ENCODE measurements at regions not wholly inside any gene's neighbourhood (a gene's known extent, or its start where the extent isn't known, plus 50 kb on each side); places are given as distances from the start of the nearest gene placed in this dataset.

DNA sequence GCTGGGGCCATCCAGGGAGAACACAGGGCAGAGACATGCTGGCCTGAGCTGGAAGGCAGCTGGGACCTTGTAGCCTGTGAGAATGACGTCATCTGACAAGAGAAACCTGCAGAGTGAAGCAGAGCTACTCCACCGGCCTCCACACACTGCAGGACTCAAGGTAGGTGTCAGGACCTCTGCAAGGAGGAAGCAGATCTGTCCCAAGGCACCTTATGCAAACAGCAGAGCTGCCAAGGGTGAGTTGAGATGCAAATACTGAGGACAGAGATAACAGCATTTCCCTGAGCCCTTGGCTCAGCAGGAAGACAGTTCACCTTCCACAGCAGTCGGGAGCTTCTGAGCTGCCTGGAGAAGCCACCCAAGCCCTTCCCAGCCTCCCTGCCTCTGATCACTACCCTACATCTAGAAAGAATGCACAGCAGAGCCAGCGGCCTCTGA, 51.9 kb upstream of the IGSF9B start:
- H3K9me3 Mint-ChIP-seq, result no peaks in the 10 kb centered on the region

DNA sequence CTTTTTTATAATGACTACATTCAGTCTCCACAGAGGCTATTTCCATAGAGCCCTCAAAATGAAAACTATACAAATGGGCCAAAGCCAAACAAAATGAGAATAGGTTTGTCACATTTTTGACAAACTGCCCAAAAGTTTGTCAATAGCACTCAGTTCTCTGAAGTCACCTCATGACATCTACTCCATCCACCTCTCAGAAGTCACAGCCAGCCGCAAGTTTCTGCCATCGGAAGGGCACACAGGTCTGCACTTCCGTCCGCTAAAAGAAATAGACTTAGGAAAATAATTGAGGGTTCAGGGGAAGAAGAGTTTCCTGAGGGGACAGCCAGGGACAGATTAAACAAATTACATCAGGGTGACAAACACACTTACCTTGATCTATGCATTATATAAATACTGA, 55.4 kb upstream of the JAM3 start:
- H3K4me1 Mint-ChIP-seq (ENCODE audit: low read depth), result no peaks in the 10 kb centered on the region
- ChIA-PET POLR2A (no interaction called here), CTCF (no interaction called here)
- intact Hi-C loops (cut with micrococcal nuclease), result no loop called here
- DNase-seq (no peak), ATAC-seq (no peak)
- no peak overlapping the region for H3K4me3 Mint-ChIP-seq
- no peak overlapping the region for H3K27ac Mint-ChIP-seq
- H3K27me3 Mint-ChIP-seq, result peaks cover 3% of the 10 kb centered on the region
- TF ChIP-seq, protein P1, sequence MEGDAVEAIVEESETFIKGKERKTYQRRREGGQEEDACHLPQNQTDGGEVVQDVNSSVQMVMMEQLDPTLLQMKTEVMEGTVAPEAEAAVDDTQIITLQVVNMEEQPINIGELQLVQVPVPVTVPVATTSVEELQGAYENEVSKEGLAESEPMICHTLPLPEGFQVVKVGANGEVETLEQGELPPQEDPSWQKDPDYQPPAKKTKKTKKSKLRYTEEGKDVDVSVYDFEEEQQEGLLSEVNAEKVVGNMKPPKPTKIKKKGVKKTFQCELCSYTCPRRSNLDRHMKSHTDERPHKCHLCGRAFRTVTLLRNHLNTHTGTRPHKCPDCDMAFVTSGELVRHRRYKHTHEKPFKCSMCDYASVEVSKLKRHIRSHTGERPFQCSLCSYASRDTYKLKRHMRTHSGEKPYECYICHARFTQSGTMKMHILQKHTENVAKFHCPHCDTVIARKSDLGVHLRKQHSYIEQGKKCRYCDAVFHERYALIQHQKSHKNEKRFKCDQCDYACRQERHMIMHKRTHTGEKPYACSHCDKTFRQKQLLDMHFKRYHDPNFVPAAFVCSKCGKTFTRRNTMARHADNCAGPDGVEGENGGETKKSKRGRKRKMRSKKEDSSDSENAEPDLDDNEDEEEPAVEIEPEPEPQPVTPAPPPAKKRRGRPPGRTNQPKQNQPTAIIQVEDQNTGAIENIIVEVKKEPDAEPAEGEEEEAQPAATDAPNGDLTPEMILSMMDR (IDR thresholded peaks at IDR 0.05), result no peak
- no peaks in the 10 kb centered on the region for H3K36me3 Mint-ChIP-seq (ENCODE audit: low read depth)
- no peaks in the 10 kb centered on the region for H3K9me3 Mint-ChIP-seq

More for the DNA sequence above, 51.9 kb upstream of the IGSF9B start:
- intact Hi-C loops (cut with micrococcal nuclease), result no loop called here
- TF ChIP-seq, protein P1 (IDR thresholded peaks at IDR 0.05), result no peak
- no peaks in the 10 kb centered on the region for H3K36me3 Mint-ChIP-seq (ENCODE audit: low read depth)
- DNase-seq (no peak), ATAC-seq (no peak)
- H3K27me3 Mint-ChIP-seq, result peaks cover 2% of the 10 kb centered on the region
- no peak overlapping the region for H3K4me3 Mint-ChIP-seq
- H3K27ac Mint-ChIP-seq, result no peak overlapping the region
- POLR2A ChIA-PET, result no interaction called here
- H3K4me1 Mint-ChIP-seq (ENCODE audit: low read depth), result no peaks in the 10 kb centered on the region
- CTCF ChIA-PET, result interaction anchor here (1.3 kb wide), 1 partner anchor 42 kb away, joined by 4 read pairs; no protein-coding TSS in a partner anchor

GRCh38 chr11:134014511-134014910, 54.4 kb upstream of the JAM3 start:
- intact Hi-C loops (cut with micrococcal nuclease), result no loop called here
- Mint-ChIP-seq H3K27ac (no peak overlapping the region), H3K27me3 (peaks cover 3% of the 10 kb centered on the region), H3K4me1 (ENCODE audit: low read depth) (no peaks in the 10 kb centered on the region), H3K36me3 (ENCODE audit: low read depth) (no peaks in the 10 kb centered on the region), H3K9me3 (no peaks in the 10 kb centered on the region), H3K4me3 (no peak overlapping the region)
- ATAC-seq (peak; percentile 70), DNase-seq (peak; percentile 45)
- TF ChIP-seq, protein P1 (IDR thresholded peaks at IDR 0.05), result no peak
- ChIA-PET POLR2A (no interaction called here), CTCF (interaction anchor here (1.2 to 1.7 kb wide), 2 partner anchors 15 to 30 kb away, joined by 3 to 5 read pairs; no protein-coding TSS in a partner anchor)

DNA sequence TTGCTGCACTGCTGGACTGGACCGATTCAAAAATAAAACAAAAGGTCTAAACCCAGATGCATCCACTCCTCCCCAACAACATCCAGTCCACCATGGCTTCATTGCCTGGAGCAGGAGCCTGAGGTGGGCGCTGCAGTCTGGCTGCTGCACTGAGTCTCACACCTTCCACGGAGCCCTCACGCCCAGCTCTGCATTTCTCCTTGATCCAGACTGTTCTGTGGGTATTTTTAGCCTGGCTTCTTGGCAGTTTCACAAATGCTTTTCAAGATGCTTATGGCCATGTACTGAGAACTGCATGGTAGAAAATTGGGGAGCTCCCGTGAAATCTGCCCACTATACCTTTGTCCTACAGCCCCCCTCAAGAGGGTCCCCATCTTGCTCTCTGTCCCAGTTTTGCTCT, 53.3 kb upstream of the JAM3 start:
- Mint-ChIP-seq H3K4me3 (no peak overlapping the region), H3K27ac (no peak overlapping the region), H3K36me3 (ENCODE audit: low read depth) (no peaks in the 10 kb centered on the region), H3K9me3 (no peaks in the 10 kb centered on the region), H3K27me3 (peaks cover 7% of the 10 kb centered on the region), H3K4me1 (ENCODE audit: low read depth) (peaks cover under 1% of the 10 kb centered on the region)
- TF ChIP-seq, protein P1 (IDR thresholded peaks at IDR 0.05), result no peak
- intact Hi-C loops (cut with micrococcal nuclease), result no loop called here
- POLR2A ChIA-PET, result interaction anchor here (0.9 kb wide), 1 partner anchor 88 kb away, joined by 3 read pairs; no protein-coding TSS in a partner anchor
- no peak for DNase-seq
- CTCF ChIA-PET, result interaction anchor here (0.9 to 1.7 kb wide), 3 partner anchors 29 to 125 kb away, joined by 3 to 5 read pairs (median 3); no protein-coding TSS in a partner anchor
- ATAC-seq, result no peak

DNA sequence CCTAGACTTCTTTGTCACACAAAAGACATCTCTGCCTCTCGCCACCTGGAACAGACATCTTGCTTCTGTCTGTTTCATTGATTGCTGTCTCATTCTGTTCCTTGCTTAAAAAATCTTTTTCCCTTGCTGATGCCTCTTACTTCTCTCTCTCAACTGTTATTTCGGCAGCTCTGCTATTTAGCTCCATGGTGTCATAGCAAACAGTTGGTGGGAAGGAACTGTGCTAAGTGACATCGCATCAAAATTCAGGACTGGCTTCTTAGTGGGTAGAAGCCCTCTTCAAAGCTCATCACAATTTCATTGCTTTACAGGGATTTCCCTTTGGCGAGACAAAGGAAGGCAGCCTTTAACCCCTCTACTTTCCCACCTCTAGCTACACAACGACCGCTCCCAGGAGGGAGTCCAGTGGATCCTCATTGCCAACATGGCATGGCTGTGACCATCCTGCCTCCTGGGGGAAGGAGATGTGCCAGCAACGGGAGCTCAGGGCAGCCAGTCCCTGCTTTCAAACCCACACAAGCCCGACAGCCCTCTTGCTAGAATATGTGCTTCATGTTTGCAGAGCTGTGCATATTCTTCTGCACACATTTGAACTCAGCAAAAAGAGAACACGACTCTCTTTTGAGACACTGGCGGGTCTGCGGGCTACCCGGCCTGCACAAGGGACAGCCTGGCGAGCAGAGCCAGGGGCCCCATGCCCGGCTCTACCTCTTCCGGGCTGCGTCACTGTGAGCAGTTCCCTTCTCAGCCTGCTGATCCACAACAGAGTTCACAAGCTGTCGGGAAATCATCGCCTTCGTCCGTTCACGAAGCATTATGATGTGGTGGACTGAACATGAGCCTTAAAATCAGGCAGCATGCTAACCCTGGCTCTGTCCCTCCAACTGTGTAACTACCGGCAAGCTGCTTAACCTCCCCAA, 51.1 kb upstream of the JAM3 start:
- no peak for ATAC-seq
- POLR2A ChIA-PET, result interaction anchor here (1.3 to 1.5 kb wide), 2 partner anchors 10 to 16 kb away, joined by 3 to 4 read pairs; no protein-coding TSS in a partner anchor

More for the DNA sequence above, 51.1 kb upstream of the JAM3 start:
- Mint-ChIP-seq H3K4me3 (no peak overlapping the region), H3K9me3 (no peaks in the 10 kb centered on the region), H3K27ac (no peak overlapping the region), H3K36me3 (ENCODE audit: low read depth) (no peaks in the 10 kb centered on the region), H3K27me3 (peaks cover 5% of the 10 kb centered on the region), H3K4me1 (ENCODE audit: low read depth) (peaks cover 3% of the 10 kb centered on the region)
- TF ChIP-seq, protein P1 (IDR thresholded peaks at IDR 0.05), result no peak
- intact Hi-C loops (cut with micrococcal nuclease), result no loop called here
- CTCF ChIA-PET, result interaction anchor here (1.1 kb wide), 1 partner anchor 32 kb away, joined by 4 read pairs; no protein-coding TSS in a partner anchor
- DNase-seq, result no peak

Data from activated CD8-positive, alpha-beta T cell treated with anti-CD3 and anti-CD28 coated beads for 36 hours (primary cell).